SK-N-SH (cell line): ENCODE measurements at regions not wholly inside any gene's neighbourhood (a gene's known extent, or its start where the extent isn't known, plus 50 kb on each side); places are given as distances from the start of the nearest gene placed in this dataset.

Experiments used
- CTCF ChIA-PET: fragments of 300-600, 350-600 bp; formaldehyde crosslinking; extraction: SDS; loops from one replicate; lab custom pipeline; 2021; lab: Yijun Ruan, JAX
- POLR2A ChIA-PET: fragments of 350-600 bp; sonication (Branson Sonifier 250); formaldehyde crosslinking; extraction: SDS; loops from one replicate; lab custom pipeline; 2020; ENCODE audit warnings: antibody characterized with exemption, inconsistent platforms; lab: Yijun Ruan, JAX
- DNase-seq: peaks from one replicate; pipeline ENCODE4 v3.0.0; 2012
- H2AFZ ChIP-seq: fragments of 200-600 bp; sonication (generic); 2 replicates; pipeline ENCODE4 v1.8.1; 2016; ENCODE audit warnings: antibody characterized with exemption, mild to moderate bottlenecking, low read depth
- H3F3A ChIP-seq: fragments of 200-600 bp; sonication (generic); replicated peaks from 2 replicates; pipeline ENCODE3; 2016; ENCODE audit warnings: antibody characterized with exemption, mild to moderate bottlenecking; ENCODE audit not compliant: insufficient read depth
- H3K27ac ChIP-seq, 2 experiments: fragments of 200-500 bp in 1 of 2; fragments of 200-600 bp in 1 of 2; sonication (Bioruptor generic) in 1 of 2; sonication (generic), shearing (Covaris generic) in 1 of 2; 2 replicates each; pipeline versions ENCODE4 v1.5.1 to v1.6.1; 2014 to 2016; ENCODE audit warnings: low read depth in 2 of 2, inconsistent platforms in 1 of 2, low read length in 1 of 2, mild to moderate bottlenecking in 1 of 2, mixed read lengths in 1 of 2
- H3K27me3 ChIP-seq: fragments of 200-600 bp; sonication (generic), shearing (Covaris generic); 2 replicates; pipeline ENCODE4 v1.6.1; 2016; ENCODE audit warnings: mixed run types; ENCODE audit not compliant: insufficient read depth
- H3K36me3 ChIP-seq, 2 experiments: fragments of 200-500 bp in 1 of 2; fragments of 200-600 bp in 1 of 2; sonication (Bioruptor generic) in 1 of 2; sonication (generic) in 1 of 2; replicated peaks in 1 of 2; 2 replicates each; pipeline versions ENCODE3 to v1.5.1; 2014 to 2016; ENCODE audit warnings: low read length in 1 of 2, mild to moderate bottlenecking in 1 of 2; ENCODE audit not compliant: insufficient read depth in 2 of 2, control insufficient read depth in 1 of 2
- H3K4me1 ChIP-seq, 2 experiments: fragments of 200-500 bp in 1 of 2; fragments of 200-600 bp in 1 of 2; sonication (Bioruptor generic) in 1 of 2; sonication (generic), shearing (Covaris generic) in 1 of 2; 2 replicates each; pipeline versions ENCODE4 v1.5.1 to v1.6.1; 2014 to 2016; ENCODE audit warnings: low read depth in 1 of 2, low read length in 1 of 2, mixed run types in 1 of 2; ENCODE audit not compliant: insufficient read depth in 2 of 2, control insufficient read depth in 1 of 2
- H3K4me2 ChIP-seq: fragments of 200-600 bp; sonication (generic), shearing (Covaris generic); 2 replicates; pipeline ENCODE4 v1.6.1; 2017; ENCODE audit warnings: mixed run types
- H3K4me3 ChIP-seq, 2 experiments: fragments of 200-500 bp in 1 of 2; fragments of 200-600 bp in 1 of 2; sonication (Bioruptor generic) in 1 of 2; sonication (generic), shearing (Covaris generic) in 1 of 2; 2 replicates each; pipeline versions ENCODE4 v1.5.1 to v1.8.1; 2014 to 2016; ENCODE audit warnings: low read depth in 2 of 2, inconsistent platforms in 1 of 2, low read length in 1 of 2, mild to moderate bottlenecking in 1 of 2, mixed read lengths in 1 of 2, moderate library complexity in 1 of 2
- H3K79me2 ChIP-seq: fragments of 200-600 bp; sonication (generic); 2 replicates; pipeline ENCODE4 v1.8.1; 2017; ENCODE audit warnings: mild to moderate bottlenecking; ENCODE audit not compliant: insufficient read depth
- H3K9ac ChIP-seq: fragments of 200-600 bp; sonication (generic); 2 replicates; pipeline ENCODE4 v1.6.1; 2017; ENCODE audit warnings: mixed run types
- H3K9me2 ChIP-seq: fragments of 200-600 bp; sonication (generic); 2 replicates; pipeline ENCODE4 v1.6.1; 2017; ENCODE audit warnings: mixed run types
- H3K9me3 ChIP-seq: fragments of 200-600 bp; sonication (generic); 2 replicates; pipeline ENCODE4 v1.6.1; 2017; ENCODE audit warnings: mixed run types, mild to moderate bottlenecking, moderate library complexity
- H4K20me1 ChIP-seq: fragments of 200-600 bp; sonication (generic); 2 replicates; pipeline ENCODE4 v1.6.1; 2017; ENCODE audit warnings: mild to moderate bottlenecking, mixed run types; ENCODE audit not compliant: insufficient read depth
- CTCF ChIP-seq: fragments of 200-600 bp; sonication (generic); IDR thresholded peaks from 2 replicates; pipeline ENCODE4 v1.6.1; 2017; ENCODE audit warnings: antibody characterized with exemption, mild to moderate bottlenecking, moderate library complexity
- ELF1 ChIP-seq: IDR thresholded peaks from 2 replicates; pipeline ENCODE4 v1.4.0; 2012
- FOSL2 ChIP-seq: IDR thresholded peaks from 2 replicates; pipeline ENCODE4 v1.4.0; 2012; ENCODE audit warnings: low read depth, mild to moderate bottlenecking, moderate library complexity, borderline replicate concordance
- FOXJ3 ChIP-seq: sonication (generic); formaldehyde crosslinking; IDR thresholded peaks from 2 replicates; pipeline ENCODE4 v1.5.1; 2020; ENCODE audit warnings: mild to moderate bottlenecking, missing genetic modification reagents
- FOXM1 ChIP-seq: IDR thresholded peaks from 2 replicates; pipeline ENCODE4 v1.4.0; 2012; ENCODE audit warnings: low read depth, mild to moderate bottlenecking
- GABPA ChIP-seq: IDR thresholded peaks from 2 replicates; pipeline ENCODE4 v1.4.0; 2012; ENCODE audit warnings: low read depth, mild to moderate bottlenecking
- GATA2 ChIP-seq: sonication (generic); formaldehyde crosslinking; IDR thresholded peaks from 2 replicates; pipeline ENCODE4 v1.5.0; 2020; ENCODE audit warnings: mild to moderate bottlenecking, missing genetic modification reagents
- MAX ChIP-seq: IDR thresholded peaks from 2 replicates; pipeline ENCODE4 v1.4.0; 2012; ENCODE audit warnings: low read depth
- MEF2A ChIP-seq: IDR thresholded peaks from 2 replicates; pipeline ENCODE4 v1.4.0; 2012; ENCODE audit warnings: low read depth, borderline replicate concordance
- NFIC ChIP-seq: IDR thresholded peaks from 2 replicates; pipeline ENCODE4 v1.4.0; 2012; ENCODE audit warnings: borderline replicate concordance
- NRF1 ChIP-seq: IDR thresholded peaks from 2 replicates; pipeline ENCODE4 v1.6.1; 2012; ENCODE audit warnings: low read depth, mild to moderate bottlenecking, low read length
- PBX3 ChIP-seq: IDR thresholded peaks from 2 replicates; pipeline ENCODE4; 2012
- POLR2AphosphoS5 ChIP-seq: IDR thresholded peaks from 2 replicates; pipeline ENCODE4 v1.6.1; 2012; ENCODE audit warnings: low read depth, low read length
- RFX5 ChIP-seq: IDR thresholded peaks from 2 replicates; pipeline ENCODE4 v1.6.1; 2012; ENCODE audit warnings: mild to moderate bottlenecking, improper control_type of control experiment, low read length
- RXRA ChIP-seq: IDR thresholded peaks from 2 replicates; pipeline ENCODE4 v1.4.0; 2012; ENCODE audit warnings: low read depth, mild to moderate bottlenecking, borderline replicate concordance
- SIN3A ChIP-seq: IDR thresholded peaks from 2 replicates; pipeline ENCODE4 v1.6.1; 2012; ENCODE audit warnings: low read depth, mild to moderate bottlenecking, low read length, moderate library complexity, borderline replicate concordance
- TAF1 ChIP-seq: IDR thresholded peaks from 2 replicates; pipeline ENCODE4 v1.6.1; 2012; ENCODE audit warnings: low read depth, mild to moderate bottlenecking, low read length, moderate library complexity, borderline replicate concordance
- TEAD4 ChIP-seq: IDR thresholded peaks from 2 replicates; pipeline ENCODE4 v1.4.0; 2012; ENCODE audit warnings: mild to moderate bottlenecking, borderline replicate concordance; ENCODE audit not compliant: insufficient read depth
- WGBS: methylation state at CpG from one replicate; pipeline ENCODE4 v1.1.6; 2017; ENCODE audit warnings: low lambda C conversion rate; 5-methylcytosine and 5-hydroxymethylcytosine counted together
- TF ChIP-seq, protein P1 (sequence below): fragments of 150-350 bp; IDR thresholded peaks from 2 replicates; pipeline ENCODE4 v1.6.1; 2017; ENCODE audit warnings: antibody characterized with exemption, low read length, low read depth, borderline replicate concordance

DNA sequence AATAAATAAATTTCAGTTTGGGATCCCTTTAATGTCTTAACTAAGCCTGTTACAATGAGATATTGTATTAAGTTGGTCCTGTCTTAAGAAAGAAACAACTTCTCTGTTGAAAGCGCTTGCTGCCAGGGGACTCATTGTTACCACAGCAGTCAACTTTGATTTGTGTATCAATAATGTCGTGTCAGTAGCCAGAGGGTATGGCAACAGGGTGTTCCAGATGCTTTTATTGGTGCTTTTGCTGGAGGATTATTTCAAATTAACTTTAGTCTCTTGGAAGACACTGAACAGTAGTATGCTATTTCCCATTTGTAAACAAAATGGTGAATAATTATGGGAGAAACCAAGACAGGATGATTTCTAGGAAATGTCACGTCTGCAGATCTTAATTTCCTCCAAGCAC, 91.9 kb upstream of the TSHZ2 start:
- Histone ChIP-seq H3K9ac (no peak overlapping the region), H2AFZ (no peak overlapping the region), H3K9me3 (no peaks in the 10 kb centered on the region), H3K36me3 (no peaks in the 10 kb centered on the region), H3K4me1 (no peaks in the 10 kb centered on the region), H3F3A (no peaks in the 10 kb centered on the region), H3K27ac (no peak overlapping the region), H3K27me3 (no peaks in the 10 kb centered on the region), H3K9me2 (no peaks in the 10 kb centered on the region), H4K20me1 (no peaks in the 10 kb centered on the region), H3K4me3 (no peak overlapping the region), H3K79me2 (no peaks in the 10 kb centered on the region), H3K4me2 (no peak overlapping the region)
- no peak for TF ChIP-seq RFX5
- no peak for TF ChIP-seq TAF1
- TF ChIP-seq RXRA = no peak
- no peak for TF ChIP-seq GABPA
- no peak for TF ChIP-seq GATA2 (CRISPR knock-in tag)
- 18% methylated on average over 3 of the region's 3 CpGs for WGBS
- ChIA-PET POLR2A (no interaction called here), CTCF (no interaction called here)
- no peak for DNase-seq

DNA sequence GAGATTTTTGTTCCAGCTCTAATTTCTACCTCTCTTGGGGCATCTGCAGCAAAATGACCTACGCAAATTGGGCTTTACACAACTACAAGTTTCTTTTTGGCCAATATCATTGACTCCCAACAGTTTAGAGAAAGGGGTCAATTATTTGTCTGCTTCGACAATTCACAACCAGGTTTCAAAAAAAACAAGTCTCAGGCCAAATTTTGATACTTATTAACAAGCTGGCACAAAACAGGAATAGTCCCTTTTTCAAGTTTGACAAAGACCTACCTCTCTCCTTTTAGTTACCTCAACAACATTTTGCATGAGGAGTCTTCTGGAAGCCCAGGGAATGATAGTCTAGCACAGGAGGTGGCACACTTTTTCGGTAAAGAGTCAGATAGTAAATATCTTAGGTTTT, 97.9 kb upstream of the TSHZ2 start:
- Histone ChIP-seq H3K4me2 (no peak overlapping the region), H3F3A (no peaks in the 10 kb centered on the region), H4K20me1 (no peaks in the 10 kb centered on the region), H3K79me2 (no peaks in the 10 kb centered on the region), H2AFZ (no peak overlapping the region), H3K9me2 (no peaks in the 10 kb centered on the region), H3K27me3 (no peaks in the 10 kb centered on the region), H3K9me3 (no peaks in the 10 kb centered on the region), H3K9ac (no peak overlapping the region), H3K4me3 (no peak overlapping the region), H3K4me1 (no peaks in the 10 kb centered on the region), H3K36me3 (no peaks in the 10 kb centered on the region), H3K27ac (no peak overlapping the region)
- TF ChIP-seq MAX = no peak
- TF ChIP-seq TEAD4 = no peak
- DNase-seq = no peak
- ChIA-PET POLR2A (no interaction called here), CTCF (no interaction called here)
- WGBS = 68% methylated on average over 3 of the region's 3 CpGs

DNA sequence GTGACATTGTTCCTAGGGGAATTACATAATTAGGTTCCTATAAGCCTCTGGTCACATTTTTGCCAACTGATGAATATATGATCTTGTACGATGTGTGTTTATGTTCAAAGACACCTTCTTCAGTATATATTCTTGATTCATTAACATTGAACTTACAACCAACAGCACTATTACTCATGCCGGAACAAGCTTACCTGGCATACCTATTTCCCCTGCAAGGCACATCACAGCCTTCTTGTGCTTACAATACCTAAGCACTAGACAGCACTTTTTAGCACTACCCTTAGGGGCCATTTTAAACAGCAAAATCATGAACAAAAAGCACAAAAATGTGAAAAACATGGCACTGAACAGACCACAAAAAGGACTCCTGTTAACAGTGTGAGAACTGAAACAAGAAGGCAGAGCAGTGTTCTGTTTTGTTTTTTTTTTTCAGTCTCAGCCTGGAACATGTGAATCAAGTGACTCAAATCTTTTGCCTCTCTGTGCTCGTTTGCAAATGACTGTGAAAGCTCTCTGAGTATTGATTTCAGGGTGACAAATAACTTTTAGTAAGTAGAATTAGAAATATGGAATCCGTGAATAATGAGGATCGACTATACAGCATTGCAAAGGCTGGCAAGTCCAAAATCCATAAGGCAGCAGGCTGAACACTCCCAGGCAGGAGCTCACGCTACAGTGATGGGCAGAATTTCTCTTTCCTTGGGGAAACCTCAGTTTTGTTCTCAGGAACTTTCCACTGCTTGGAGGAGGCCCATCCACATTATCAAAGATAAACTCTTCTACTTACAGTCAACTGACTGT, 102.3 kb upstream of the TSHZ2 start:
- 48% methylated on average over 6 of the region's 6 CpGs for WGBS
- Histone ChIP-seq H3K4me2 (no peak overlapping the region), H3K9me3 (no peaks in the 10 kb centered on the region), H2AFZ (no peak overlapping the region), H3K4me1 (no peaks in the 10 kb centered on the region), H4K20me1 (no peaks in the 10 kb centered on the region), H3K27me3 (no peaks in the 10 kb centered on the region), H3K27ac (no peak overlapping the region), H3K9ac (no peak overlapping the region), H3K4me3 (no peak overlapping the region), H3F3A (no peaks in the 10 kb centered on the region), H3K9me2 (no peaks in the 10 kb centered on the region), H3K79me2 (no peaks in the 10 kb centered on the region), H3K36me3 (no peaks in the 10 kb centered on the region)
- CTCF ChIA-PET = interaction anchor here (1.2 kb wide), 1 partner anchor 25 kb away, joined by 4 read pairs; no protein-coding TSS in a partner anchor
- POLR2A ChIA-PET = no interaction called here
- DNase-seq = no peak
- TF ChIP-seq NRF1 (no peak), ELF1 (no peak), GABPA (no peak), CTCF (no peak), NFIC (no peak), SIN3A (no peak), POLR2AphosphoS5 (no peak), FOSL2 (no peak), RXRA (no peak), FOXJ3 (CRISPR knock-in tag) (no peak), MEF2A (no peak), TEAD4 (no peak), FOXM1 (no peak), GATA2 (CRISPR knock-in tag) (no peak), PBX3 (no peak), RFX5 (no peak)
- TF ChIP-seq, protein P1, sequence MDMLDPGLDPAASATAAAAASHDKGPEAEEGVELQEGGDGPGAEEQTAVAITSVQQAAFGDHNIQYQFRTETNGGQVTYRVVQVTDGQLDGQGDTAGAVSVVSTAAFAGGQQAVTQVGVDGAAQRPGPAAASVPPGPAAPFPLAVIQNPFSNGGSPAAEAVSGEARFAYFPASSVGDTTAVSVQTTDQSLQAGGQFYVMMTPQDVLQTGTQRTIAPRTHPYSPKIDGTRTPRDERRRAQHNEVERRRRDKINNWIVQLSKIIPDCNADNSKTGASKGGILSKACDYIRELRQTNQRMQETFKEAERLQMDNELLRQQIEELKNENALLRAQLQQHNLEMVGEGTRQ = no peak
